ENCODE measurements at regions not wholly inside any gene's neighbourhood (a gene's known extent, or its start where the extent isn't known, plus 50 kb on each side); places are given as distances from the start of the nearest gene placed in this dataset.

GRCh38 chr3:25304916-25305315 lies 123.1 kb upstream of the RARB start:
- no peak for DNase-seq

DNA sequence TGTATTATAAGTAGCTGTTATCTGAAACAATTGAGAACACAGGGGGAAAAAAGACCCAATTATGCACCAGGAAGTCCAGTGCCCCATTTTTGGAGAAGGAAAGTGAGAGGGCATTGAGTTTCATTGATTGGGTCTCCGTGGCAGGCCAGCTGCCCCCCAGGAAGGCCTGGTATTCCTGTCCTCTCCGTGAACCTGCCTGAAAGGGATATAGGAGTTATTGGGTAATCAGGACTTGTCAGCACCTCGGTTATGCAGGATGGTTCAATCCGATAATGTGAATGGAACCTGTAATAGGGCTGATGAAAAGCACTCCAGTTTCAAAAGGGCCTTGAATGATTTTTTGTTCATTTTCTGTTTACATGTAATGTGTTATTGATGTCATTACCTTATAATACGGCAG lies 122.0 kb upstream of the RARB start:
- no peak for DNase-seq

DNA sequence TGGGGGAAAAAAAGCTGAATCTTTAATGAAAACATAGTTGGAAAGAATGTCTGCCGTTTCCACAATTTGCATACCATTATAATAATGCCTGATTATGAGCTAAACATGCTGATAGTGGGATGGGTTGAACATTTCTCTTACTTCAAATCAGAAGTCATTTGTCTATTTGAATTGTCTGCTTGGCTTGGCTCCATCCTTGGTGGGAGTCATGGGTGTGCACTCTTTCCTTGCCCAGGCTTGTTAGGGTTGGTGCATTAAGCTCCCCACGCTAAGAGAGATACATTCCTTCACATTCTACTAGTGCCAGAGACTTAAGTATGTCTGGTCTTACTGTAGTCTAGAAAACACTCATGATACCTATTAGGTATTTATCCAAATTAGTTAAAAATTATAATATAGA lies 121.4 kb upstream of the RARB start:
- no peak for DNase-seq

- DNase-seq: no peak
These were observed 114.8 kb upstream of the RARB start for GRCh38 chr3:25313286-25313685.

DNA sequence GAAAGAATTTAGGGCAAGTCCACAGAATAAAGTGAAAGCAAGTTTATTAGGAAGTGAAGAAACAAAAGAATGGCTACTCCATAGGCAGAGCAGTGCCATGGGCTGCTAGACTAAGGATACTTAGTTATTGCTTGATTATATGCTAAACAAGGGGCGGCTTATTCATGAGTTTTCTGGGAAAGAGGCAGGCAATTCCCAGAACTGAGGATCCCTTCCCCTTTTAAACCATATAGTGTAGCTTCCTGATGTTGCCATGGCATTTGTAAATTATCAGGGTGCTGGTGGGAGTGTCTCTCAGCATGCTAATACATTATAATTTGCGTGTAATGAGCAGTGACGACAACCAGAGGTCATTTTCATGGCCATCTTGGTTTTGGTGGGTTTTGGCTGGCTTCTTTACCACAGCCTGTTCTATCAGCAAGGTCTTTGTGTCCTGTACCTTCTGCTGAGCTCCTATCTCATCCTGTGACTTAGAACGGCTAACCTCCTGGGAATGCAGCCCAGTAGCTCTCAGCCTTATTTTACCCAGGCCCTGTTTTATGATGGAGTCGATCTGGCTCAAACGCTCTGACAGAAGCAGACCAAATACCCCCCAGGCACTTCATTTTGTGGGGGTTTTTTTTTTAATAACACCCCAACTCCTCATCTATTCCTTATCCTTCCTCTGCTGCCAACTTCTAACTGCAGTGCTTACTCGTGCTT lies 103.0 kb upstream of the RARB start:
- DNase-seq: no peak

DNA sequence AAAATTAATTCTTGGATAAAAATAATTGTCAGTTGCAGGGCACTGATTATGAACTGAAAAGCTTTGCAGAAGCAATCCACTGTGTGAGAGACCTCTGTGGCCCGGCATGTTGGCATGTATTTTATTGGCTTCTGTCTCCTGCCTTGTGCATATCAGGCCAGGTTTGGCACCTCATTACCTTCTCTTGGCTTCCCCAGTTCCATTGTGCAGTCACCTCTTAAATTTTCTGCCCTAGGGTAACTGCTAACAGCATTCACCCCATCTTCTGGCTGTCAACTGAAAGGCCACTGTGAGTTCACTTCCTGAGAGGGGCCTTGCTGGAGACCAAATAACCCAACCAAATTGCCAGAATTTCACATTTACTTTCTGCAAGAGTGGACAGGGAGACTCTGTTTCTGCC lies 92.7 kb upstream of the RARB start:
- DNase-seq: no peak

GRCh38 chr3:25338158-25338725 lies 89.8 kb upstream of the RARB start:
- DNase-seq: no peak

DNA sequence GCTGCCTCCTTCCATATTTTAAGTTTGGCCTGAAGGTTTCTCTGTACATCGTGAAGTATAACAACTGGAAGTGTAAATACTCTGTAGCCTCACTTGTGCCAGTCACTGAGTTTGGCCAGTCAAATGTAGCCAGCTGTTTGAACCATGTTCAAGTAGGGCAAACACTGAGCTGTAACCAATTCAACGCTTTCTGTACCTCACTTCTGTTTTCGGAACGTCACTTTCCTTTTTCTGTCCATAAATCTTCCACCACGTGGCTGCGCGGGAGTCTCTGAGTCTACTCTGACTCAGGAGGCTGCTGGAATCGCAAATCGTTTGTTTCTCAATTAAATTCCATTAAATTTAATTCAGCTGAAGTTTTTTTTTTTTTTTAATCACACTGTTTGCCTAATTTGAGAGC lies 88.8 kb upstream of the RARB start:
- no peak for DNase-seq

GRCh38 chr3:25344670-25345069 lies 83.4 kb upstream of the RARB start:
- no peak for DNase-seq

DNA sequence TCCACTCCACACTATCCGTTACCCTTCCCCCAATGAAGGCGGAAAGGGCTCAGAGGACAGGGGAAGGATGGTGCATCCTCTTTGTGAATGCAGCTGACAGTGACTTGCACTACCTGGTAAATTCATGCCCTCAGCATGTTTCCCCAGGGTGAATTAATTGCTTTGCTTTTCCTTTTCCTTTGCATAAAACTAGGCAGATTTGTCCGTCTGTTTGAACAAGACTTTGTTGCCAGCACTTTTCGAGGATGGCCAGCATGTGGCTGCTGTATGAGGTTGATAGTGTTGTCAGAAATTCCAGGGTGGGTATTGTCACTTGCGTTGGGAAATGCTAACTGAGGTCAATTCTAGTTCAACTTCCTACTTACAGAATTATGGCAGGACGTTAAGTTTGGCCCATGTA lies 79.0 kb upstream of the RARB start:
- no peak for DNase-seq

DNA sequence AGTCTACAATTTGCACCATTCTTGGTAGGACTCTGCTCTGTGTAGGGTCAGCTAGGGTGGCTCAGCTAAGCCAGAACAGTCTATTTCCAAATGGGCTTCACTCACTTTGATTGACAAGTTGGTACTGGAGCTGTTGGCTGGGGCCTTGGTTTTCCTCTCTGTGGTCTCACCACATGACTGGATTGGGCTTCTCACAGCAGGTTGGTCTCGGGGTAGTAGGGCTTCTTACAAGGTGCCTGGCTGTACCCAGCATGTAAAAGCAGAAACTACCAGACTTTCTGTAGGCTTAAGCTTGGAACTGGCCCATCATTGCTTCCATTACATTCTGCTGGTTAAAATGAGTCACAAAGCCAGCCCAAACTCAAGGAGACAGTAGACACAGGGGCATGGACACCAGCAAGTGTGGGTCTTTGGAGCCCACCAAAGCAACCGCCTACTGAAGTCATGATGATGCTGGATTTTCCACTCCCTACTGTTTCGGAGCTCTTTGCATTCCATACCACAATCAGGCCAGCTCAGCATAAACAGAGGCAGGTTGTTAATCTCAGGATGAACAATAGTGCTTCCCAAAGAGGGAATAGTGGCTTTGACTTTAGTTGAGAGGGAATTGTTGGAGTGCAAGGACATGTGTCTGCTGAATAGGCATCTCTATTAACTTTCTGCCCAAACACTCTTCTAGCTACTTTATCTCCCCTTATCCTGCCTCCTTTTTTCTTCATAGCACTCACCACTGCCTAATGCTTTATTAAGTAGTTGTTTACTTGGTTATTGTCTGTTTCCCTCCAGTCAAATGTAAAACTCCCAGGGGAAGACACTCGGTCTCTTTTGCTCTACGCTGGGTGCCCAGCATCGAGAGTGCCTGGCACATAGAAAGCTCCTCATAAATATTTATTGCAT lies 78.0 kb upstream of the RARB start:
- no peak for DNase-seq

DNA sequence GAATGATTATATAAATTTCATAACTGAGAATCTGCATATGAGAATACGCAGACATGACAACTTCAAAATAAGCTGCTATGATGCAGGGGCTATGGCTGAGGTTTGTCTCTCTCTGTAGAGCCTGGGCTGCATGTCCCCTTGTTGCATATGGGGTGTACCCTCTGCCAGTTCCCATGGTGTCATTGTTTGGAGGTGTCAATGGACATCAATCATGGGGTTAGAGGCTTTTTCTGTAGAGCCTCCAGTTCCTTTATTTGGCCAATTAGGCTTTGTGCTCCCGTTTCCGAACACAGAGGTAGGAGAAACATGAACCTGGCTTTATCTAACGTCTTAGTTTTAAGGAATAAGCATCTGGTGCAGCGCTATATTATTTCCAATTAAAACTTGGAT lies 77.3 kb upstream of the RARB start:
- DNase-seq: no peak

- DNase-seq: no peak
These were observed 74.0 kb upstream of the RARB start for GRCh38 chr3:25354071-25354470.

- DNase-seq: no peak
These were observed 72.8 kb upstream of the RARB start for GRCh38 chr3:25355034-25355885.

DNA sequence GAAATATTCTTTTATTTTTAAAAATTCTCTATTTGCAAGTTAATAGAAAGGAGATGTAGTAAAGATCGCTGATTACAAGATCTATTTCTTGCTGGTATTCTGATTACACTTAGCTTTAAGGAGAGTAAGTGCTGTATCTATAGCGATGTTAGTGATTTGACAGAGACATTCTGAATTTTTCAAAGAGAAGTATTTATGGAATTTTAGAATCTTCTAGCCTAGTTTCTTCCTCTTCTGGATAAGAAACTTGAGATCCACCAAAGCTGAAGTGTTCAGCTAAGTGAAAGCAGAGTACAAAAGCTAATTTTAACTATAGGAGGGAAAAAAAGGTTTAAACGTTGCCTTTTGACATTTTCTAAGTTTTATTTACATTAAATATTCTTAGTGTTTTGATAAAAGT lies 72.1 kb upstream of the RARB start:
- DNase-seq: no peak

- no peak for DNase-seq
These were observed 65.9 kb upstream of the RARB start for GRCh38 chr3:25362118-25362517.

GRCh38 chr3:25365636-25366035 lies 62.4 kb upstream of the RARB start:
- DNase-seq: no peak

DNA sequence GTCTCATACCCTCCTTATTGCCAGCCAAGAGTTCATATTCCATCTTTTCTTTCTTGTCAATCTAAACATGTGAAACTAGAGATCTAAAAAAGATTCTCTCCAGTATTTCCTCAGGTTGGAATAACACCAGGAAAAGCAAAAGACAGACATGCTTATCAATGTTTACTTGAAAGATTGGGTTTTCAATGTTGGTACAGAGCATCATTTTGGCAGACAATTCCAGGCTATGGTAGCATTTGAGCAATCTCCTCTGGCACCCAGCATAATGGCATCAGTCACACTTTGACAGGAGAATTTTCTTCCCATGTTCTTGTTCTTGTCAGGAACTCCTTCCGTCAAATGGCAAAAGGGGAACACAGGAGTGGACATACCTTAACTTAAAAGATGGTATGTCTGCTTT lies 61.0 kb upstream of the RARB start:
- DNase-seq: no peak

DNA sequence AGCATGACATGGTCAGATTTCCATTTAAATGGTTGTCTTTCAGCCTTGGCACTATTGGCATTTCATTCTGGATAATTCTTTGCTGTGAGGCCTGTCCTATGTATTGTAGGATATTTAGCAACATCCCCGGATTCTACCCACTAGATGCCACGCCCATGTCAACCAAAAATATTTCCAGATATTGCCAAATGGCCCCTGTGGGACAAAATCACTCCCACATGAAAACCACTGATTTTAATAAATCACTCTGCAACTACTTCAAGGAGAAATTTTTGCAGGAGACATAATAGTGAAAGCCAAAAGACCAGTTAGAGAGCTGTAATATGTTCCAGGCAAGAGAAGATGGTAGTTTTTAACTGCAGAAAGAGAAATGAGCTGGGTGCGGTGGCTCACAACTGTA lies 55.9 kb upstream of the RARB start:
- no peak for DNase-seq

GRCh38 chr3:25376340-25376739 lies 51.7 kb upstream of the RARB start:
- no peak for DNase-seq

DNA sequence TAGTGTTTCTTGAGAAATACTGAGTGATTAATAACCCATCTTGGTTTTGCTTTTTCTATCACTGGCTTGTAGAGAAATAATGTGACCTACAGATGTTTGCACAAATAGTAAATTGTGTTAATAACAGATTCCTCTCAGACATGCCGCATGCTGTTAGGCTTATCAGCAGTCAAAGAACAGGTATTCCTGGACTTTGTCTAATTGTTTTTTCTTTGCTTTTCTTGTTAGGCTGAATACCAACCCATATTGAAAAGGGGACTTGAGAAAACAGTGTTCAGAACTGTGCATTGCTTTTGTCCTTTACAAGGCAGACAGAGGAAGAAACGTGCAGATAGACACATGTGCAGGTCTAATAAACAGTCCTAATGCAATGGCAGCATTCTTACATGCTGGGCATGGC lies 51.0 kb upstream of the RARB start:
- DNase-seq: no peak
